GM18867 (cell line): ENCODE measurements at regions not wholly inside any gene's neighbourhood (a gene's known extent, or its start where the extent isn't known, plus 50 kb on each side); places are given as distances from the start of the nearest gene placed in this dataset.

Experiments used
- ATAC-seq: cut with Tn5 transposase; IDR thresholded peaks from one replicate; pipeline ENCODE4 v1.9.1; 2021; ENCODE audit warnings: mild to moderate bottlenecking, moderate library complexity; ENCODE audit not compliant: unreplicated experiment

- no peak for ATAC-seq
Observed at GRCh38 chr6:84425971-84426705, 198.7 kb upstream of the CEP162 start.

- no peak for ATAC-seq
Observed at GRCh38 chr6:84424956-84425355, 197.5 kb upstream of the CEP162 start.

- ATAC-seq, result peak; percentile 86
Observed at GRCh38 chr6:84422380-84422968, 195.0 kb upstream of the CEP162 start.

GRCh38 chr6:84421031-84421430 lies 193.6 kb upstream of the CEP162 start:
- ATAC-seq, result no peak

GRCh38 chr6:84417260-84417659 lies 189.8 kb upstream of the CEP162 start:
- ATAC-seq, result no peak

- ATAC-seq, result no peak
Observed at GRCh38 chr6:84416043-84416657, 188.7 kb upstream of the CEP162 start.

- no peak for ATAC-seq
Observed at GRCh38 chr6:84415517-84415916, 188.1 kb upstream of the CEP162 start.

- no peak for ATAC-seq
Observed at GRCh38 chr6:84415068-84415467, 187.6 kb upstream of the CEP162 start.

GRCh38 chr6:84414531-84414930 lies 187.1 kb upstream of the CEP162 start:
- ATAC-seq, result no peak

- no peak for ATAC-seq
Observed at GRCh38 chr6:84411060-84411629, 183.7 kb upstream of the CEP162 start.

- ATAC-seq, result no peak
Observed at GRCh38 chr6:84409911-84410310, 182.5 kb upstream of the CEP162 start.

- no peak for ATAC-seq
Observed at GRCh38 chr6:84408028-84408427, 180.6 kb upstream of the CEP162 start.

- ATAC-seq, result no peak
Observed at GRCh38 chr6:84403545-84403944, 176.1 kb upstream of the CEP162 start.

GRCh38 chr6:84399003-84399402 lies 171.6 kb upstream of the CEP162 start:
- ATAC-seq, result no peak

GRCh38 chr6:84392261-84392660 lies 164.8 kb upstream of the CEP162 start:
- no peak for ATAC-seq

- no peak for ATAC-seq
Observed at GRCh38 chr6:84390851-84391250, 163.4 kb upstream of the CEP162 start.

- ATAC-seq, result no peak
Observed at GRCh38 chr6:84390334-84390733, 162.9 kb upstream of the CEP162 start.

- ATAC-seq, result no peak
Observed at GRCh38 chr6:84379142-84379541, 151.7 kb upstream of the CEP162 start.

- ATAC-seq, result no peak
Observed at GRCh38 chr6:84372290-84372689, 144.8 kb upstream of the CEP162 start.

GRCh38 chr6:84371681-84372080 lies 144.2 kb upstream of the CEP162 start:
- no peak for ATAC-seq

GRCh38 chr6:84362193-84362821 lies 134.9 kb upstream of the CEP162 start:
- ATAC-seq, result no peak
